ENCODE measurements at regions not wholly inside any gene's neighbourhood (a gene's known extent, or its start where the extent isn't known, plus 50 kb on each side); places are given as distances from the start of the nearest gene placed in this dataset.

DNA sequence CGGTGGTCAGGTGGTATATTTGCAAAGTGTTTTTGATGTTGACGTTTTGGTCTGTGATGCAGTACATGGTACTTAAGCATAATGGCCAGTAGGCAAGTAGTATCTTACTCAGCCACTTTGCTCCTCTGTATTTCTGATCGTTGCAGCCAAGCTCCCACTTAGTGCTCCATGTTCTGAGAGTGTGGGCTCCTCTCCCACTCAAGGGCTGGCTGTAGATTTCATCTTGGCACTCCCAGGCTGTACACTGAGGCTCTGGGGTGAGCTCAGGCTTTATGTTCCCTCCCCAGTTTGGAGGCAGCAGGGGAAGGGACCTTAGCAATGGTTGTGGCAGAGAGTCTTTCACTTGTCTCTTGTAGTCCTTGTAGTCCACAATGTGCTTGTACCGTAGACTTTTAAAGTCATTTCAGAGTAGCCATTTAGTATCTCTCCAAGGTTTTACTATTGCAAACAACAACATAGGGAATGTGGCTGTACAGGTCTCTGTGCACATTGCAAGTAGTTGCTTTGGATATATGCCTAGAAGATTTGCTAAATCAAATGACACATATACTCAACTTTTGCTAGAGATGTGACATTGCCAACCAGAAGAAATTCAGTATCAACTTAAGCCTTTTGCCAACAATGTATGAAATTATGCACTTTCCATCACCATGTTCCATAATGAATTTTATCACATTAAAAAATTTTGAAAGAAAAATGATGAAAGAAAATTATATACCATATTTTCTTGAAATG lies 304.3 kb upstream of the CTNND2 start:
- TF ChIP-seq, protein P1, sequence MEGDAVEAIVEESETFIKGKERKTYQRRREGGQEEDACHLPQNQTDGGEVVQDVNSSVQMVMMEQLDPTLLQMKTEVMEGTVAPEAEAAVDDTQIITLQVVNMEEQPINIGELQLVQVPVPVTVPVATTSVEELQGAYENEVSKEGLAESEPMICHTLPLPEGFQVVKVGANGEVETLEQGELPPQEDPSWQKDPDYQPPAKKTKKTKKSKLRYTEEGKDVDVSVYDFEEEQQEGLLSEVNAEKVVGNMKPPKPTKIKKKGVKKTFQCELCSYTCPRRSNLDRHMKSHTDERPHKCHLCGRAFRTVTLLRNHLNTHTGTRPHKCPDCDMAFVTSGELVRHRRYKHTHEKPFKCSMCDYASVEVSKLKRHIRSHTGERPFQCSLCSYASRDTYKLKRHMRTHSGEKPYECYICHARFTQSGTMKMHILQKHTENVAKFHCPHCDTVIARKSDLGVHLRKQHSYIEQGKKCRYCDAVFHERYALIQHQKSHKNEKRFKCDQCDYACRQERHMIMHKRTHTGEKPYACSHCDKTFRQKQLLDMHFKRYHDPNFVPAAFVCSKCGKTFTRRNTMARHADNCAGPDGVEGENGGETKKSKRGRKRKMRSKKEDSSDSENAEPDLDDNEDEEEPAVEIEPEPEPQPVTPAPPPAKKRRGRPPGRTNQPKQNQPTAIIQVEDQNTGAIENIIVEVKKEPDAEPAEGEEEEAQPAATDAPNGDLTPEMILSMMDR (IDR thresholded peaks at IDR 0.05; ENCODE audit: insufficient read depth, low read length) = no peak
- TF ChIP-seq POLR2AphosphoS5 (IDR thresholded peaks at IDR 0.05; ENCODE audit: low read depth) = no peak
- TF ChIP-seq GABPA (IDR thresholded peaks at IDR 0.05; ENCODE audit: low read depth) = no peak
